CD4-positive, alpha-beta T cell treated with Interleukin-15 for 4 hours (primary cell): ENCODE measurements at regions not wholly inside any gene's neighbourhood (a gene's known extent, or its start where the extent isn't known, plus 50 kb on each side); places are given as distances from the start of the nearest gene placed in this dataset.

Source experiments
- DNase-seq: peaks from one replicate; pipeline ENCODE4 v3.0.0-alpha.2; 2020; ENCODE audit warnings: low spot score

DNA sequence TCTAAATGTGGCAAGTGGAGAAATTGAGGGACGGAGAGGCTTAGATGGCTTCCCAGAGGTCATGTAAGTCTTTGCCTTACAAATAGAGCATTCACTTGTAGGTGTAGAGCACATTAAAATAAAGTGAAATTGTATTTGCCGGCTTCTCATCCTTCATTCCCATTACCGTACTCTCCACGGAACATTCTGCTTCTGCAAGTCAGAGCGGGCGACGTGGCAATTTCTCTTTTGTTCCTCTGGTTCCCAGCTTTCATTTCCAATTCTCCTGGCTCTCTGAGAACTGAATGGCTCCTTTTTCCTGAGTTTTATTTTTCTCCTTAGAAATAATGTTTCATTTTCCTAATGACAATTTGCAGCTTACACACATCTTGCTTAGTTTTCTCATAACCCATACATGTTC lies 51.3 kb upstream of the PFKP start:
- no peak for DNase-seq

DNA sequence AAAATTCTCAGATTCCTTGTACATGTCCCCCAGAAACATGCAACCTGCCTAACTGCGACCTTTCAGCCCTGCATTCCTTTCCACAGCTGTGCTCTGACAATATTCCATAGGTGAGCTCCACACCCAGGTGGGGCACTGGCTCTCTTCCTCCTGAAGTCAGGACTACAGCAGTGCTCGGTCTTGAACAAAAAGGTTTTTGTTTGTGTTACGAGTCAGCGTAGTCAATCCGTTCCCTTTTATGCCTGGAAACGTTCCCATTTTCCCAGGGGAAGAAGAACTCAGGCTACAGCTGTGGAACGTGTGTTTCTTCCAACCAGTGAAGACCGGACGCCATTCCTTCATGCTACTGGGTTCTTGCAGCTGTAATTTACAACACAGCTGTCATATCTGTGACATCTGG lies 52.4 kb upstream of the PFKP start:
- DNase-seq, result no peak

DNA sequence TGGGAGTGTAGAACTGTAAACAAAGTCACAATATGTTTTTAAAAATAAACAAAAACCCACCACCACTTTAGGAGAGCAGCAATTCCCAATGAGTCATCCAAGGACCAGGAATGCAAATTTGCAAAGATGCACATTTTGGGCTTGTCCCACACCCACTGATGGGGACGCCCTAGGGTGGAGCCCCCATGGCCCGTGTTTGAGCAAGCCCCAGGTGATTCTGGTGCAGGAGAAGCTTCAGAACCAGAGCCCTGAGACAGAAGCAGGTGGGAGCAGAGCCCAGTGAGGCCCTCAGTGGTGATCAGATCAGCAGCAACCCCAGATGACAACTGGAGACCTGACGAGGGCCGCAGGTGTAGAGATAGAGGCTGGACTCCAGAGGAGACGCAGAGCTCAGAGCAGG lies 55.1 kb upstream of the PFKP start:
- no peak for DNase-seq

DNA sequence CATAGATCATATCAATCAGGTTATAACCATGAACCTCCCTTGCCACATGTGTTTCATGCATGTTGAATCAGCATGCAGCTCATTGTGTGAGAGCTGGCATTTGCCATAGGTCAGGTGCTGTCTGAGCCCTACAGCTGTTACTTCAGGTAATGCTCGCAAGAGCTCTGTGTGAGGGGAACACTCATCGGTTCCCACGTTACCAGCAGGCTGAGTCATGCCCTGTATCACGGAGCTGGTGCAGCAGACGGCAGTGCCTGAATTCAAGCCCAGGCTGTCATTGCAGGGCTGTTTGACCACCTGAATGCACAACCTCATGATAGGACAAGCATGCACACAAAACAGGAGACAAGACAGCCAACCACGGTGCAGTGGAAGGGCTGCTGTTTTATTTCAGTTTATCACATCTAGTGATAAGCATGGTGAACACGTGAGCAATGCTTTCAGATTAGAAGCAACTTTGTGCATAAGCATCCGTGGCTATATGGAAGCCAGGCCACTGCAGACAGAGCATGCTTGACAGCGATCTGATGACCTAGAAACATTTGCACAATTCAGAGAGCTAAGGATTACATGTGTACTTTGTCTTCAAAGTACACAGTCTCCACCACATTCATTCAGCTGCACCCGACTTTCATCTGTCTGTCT lies 56.4 kb upstream of the PFKP start:
- DNase-seq, result no peak

DNA sequence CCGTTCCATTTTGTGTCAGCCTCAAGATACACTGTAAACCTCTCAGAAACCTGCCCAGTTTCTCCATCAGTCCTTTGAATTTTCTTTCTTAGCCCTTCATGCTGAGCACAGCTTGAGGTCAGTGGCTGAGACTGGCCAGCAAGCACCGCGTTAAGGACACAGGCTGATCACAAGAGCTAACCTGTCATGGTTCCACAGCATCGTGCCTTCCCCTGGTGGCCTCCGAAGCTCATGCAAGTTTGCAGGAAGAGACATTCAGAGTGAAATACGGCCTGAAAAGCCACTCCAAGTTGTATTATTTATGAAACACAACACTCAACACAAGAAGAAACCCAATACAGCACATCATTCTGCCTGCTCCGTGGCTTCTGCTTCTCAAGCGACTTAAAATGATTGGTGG lies 57.0 kb upstream of the PFKP start:
- no peak for DNase-seq

DNA sequence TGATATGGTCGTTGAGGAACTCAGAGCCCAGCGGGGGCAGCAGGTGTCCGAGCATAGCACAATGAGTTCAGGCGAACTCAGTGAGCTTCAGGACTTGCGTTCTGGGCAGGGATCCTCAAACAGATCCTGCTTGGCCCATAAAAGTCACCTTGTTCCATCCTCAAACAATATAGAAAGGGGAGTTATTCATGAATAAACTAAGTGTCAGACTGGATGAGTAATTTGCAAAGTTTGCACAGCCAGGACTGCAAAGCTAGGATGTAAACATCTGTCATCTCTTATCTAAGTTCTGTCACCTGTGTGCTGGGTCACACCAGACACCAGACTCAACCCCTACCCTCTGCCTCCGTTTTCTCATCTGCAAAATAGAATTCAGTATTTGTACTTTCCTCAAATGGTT lies 58.0 kb upstream of the PFKP start:
- no peak for DNase-seq

DNA sequence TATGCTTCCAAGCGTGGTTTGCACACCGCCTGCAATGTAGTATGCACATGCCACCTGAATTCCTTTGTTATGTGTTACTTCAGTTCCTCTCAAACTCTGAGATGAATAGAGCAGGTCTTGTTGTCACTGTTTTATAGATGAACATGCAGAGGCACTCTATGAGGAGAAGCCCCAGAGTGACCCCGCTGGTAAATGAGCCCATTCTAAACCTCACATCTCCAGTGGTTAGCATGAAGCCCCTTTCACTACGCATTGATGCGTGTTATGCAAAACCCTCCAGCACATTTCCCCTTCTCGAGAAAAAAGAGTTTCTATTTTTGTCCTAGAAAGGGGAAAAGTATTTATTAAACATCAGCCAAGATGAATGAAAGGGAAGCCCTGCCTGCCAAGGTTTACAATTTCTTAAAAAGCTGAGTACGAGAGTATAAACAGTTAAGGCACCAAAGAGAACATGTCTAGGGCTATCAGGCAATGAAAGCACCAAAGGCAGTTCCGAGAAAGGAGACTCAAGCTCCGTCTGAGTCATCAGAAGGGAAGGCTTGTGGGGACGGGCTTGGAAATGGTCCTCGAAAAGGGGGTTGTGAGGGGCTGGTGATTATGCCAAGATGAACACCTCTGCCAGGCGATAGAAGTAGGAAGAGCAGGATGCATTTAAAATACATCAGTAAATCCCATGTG lies 58.7 kb upstream of the PFKP start:
- no peak for DNase-seq

DNA sequence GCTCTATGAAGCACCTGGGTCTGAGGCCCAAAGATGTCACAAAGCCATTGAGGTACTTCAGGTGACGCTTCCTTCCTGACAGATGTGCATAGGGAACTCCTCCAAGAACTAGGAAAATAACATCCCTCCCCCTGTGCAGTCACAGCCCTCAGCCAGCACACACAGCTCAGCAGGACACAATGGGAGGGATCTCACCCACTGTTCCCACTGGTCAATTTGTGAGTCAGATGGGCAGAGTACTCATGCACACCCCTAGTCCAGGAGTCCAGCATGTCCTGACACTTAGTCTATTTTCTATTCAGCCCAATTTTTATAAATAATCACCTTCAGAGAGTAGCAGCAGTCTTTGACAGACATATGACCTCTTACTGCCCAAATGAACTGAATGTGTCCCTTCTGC lies 60.7 kb upstream of the PFKP start:
- DNase-seq, result no peak

DNA sequence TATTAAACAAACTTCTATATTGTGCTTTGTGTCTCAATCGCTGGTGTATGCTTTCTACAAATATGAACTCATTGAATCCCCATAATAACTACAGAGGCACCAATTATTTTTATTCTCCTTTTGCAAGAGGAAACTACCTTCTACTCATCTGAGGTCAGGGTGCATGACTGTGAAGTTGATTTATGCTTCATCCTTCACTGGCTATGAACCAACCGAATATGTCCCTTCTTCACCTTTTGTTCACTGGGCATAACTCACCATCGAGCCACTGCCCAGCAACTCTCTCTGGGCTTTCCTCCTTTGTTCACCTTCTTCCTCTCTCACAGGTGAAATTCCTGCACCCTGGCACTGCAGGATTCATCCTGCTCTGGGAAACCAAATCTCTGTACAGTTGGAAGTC lies 61.3 kb upstream of the PFKP start:
- no peak for DNase-seq

DNA sequence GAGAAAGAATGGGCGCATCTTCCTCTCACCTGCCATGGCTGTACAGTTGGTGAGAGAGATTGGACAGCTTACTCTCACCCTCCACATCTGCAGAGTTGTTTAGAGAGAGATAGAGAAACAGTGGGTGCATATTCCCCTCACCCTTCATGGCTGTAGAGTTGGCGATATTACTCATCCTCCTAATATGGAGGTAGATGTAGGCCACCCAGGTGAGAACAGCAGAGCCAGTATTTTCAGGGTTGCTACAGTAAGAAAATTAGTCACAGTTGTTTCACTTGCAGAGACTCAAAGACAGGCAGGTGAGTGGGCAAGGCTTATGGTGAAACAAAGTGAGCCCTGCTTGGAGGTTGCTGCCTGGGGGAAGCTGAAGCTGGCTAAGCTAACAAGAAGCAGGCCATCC lies 65.0 kb upstream of the PFKP start:
- DNase-seq, result no peak

DNA sequence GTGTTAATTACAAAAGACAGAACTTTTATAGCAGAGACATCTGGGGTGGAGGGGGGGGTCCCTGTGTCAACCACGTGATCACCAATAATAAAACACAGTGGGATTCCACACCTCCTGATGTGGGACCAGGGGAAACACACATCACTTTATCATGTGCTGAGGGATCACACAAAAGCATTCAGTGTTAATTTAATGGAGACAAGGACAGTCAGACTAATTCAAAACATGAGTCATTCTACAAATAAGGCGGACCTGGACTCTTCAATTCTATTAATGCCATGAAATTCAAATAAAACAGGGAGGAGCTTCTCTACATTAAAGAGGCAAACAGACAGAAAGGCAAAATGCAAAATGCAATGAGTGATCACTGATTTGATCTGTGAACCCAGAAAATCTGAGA lies 67.3 kb upstream of the PFKP start:
- DNase-seq, result no peak

DNA sequence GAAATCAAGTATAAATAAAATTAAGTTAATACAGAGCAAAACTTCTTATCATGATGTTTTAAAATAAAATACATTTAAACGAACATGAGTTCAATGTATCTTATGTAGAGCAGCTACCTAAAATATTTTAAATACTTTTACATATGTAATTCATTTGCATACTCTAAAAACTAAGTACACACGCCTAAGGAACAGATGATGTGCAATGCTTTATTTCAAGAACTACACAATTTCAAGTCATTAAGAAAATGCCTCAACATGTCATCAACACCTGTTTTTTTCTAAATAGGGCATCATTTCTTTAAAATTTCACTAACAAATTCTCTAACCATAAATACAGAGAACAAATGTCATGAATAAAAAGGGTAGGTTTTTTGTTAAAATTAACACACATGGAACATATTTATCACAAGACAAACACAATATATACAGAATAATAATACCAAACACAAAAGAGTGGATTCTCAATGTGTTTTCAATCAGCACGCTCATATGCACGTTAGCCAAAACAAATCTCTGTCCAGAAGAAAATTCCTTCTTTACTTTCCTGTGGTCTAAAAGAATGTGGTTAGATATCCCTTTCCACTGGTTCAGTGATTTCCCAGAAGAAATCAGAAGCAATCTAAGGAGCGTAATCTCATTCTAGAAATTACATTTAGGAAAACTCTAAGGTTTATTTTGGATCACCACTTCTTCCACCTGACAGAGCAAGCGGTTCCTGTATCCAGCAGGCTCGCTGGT lies 73.0 kb upstream of the PFKP start:
- DNase-seq, result no peak

DNA sequence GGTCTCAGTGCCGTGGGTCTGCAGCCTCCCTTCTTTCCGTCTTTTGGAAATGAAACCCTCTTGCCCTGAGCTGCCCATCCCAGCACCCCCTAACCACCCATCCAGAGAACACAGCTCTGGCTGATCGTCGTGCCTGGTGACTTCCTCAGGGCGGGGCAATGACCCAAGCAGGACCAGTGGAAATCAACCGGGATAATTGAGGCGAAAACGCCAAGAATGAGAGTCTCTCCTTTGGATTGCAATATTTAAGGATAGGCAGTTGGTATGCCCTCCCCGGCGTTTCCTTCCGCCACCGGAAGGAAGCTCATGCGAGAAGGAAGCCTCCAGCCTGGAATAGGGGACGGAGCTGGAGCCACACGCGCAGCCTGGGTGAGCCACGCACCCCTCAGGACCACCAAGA lies 73.7 kb upstream of the PFKP start:
- no peak for DNase-seq

DNA sequence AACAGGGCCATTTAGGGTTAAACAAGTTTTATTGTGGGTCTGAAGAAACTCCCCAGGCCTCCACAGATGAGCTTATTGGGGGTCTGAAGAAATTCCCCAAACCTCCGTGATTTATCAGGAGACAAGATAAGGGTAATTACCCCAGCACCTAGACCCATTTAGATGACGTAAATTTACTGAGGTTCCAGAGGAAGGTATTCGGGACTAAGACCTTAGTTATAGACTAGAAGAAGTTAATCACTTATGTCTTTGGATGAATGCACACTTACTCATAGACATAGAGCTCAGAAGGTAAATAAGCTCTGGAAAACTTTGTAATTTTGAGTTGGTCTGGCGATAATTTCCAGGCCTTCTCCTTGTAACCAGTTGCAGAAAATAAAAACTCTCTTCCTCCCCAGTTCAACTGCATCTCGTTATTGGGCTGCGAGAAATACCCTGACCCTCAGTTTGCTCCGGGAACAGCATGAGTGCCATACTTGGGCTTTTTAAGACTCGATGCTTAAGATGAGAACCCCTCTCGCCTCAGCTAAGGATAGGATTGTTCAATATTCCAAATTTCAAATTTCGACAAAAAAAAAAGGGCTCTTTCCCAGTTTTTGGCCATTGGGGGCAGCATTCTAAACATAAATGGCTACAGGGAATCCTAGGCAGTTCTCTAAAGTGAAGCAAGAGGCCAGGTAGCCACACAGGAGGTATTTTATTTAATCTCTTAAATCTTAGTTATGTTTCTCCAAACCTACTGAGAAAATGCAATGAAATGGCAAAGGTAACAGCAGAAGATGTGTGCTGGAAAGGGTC lies 74.7 kb upstream of the PFKP start:
- no peak for DNase-seq

DNA sequence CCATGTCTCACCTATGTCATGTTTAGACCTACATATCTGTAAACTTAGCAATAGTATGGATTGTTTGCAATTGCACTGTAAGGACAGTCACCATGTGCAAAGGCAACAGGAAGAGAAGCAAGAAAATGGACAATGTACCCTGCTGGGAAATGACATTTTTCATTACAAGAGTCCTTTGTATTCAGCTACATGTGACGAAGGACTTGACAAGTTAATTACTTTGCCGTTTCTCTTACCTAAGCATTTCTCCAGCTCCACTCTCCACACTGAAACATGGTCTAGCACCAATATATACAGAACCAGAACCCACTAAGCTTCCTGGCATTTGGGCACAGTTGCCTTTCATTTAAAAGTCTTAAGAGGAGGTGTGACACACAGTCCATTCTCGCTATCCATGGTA lies 76.6 kb upstream of the PFKP start:
- no peak for DNase-seq

DNA sequence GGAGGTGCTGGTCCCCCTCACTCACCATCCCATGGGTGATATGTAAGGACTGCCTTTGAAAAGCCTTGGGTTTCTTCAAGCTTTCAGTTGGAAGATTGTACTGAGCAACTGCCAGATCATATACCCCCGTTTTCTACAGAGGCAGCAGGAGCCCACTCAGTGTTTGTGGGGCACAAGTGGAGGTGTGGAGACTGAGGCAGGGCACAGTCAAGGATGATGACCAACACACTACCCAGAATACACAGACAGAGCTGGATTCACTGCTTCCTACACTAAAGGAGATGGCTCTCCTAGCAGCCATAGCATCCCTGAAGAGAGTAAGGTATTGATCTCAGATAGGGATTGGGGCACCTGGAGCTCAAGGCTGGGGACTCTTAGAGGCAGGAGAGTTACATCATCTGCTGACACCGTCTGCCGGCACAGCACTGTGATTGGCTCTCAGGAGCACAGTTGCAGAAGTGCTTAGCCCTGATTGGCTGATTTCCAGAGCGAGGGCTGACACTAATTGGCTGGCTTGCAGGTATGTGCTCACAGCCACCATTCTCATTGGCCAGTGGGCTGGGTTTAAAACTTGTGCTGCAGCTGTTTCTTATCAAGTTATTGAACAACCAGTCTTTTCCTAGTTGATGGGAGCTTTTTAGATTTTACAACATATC lies 77.9 kb upstream of the PFKP start:
- no peak for DNase-seq

DNA sequence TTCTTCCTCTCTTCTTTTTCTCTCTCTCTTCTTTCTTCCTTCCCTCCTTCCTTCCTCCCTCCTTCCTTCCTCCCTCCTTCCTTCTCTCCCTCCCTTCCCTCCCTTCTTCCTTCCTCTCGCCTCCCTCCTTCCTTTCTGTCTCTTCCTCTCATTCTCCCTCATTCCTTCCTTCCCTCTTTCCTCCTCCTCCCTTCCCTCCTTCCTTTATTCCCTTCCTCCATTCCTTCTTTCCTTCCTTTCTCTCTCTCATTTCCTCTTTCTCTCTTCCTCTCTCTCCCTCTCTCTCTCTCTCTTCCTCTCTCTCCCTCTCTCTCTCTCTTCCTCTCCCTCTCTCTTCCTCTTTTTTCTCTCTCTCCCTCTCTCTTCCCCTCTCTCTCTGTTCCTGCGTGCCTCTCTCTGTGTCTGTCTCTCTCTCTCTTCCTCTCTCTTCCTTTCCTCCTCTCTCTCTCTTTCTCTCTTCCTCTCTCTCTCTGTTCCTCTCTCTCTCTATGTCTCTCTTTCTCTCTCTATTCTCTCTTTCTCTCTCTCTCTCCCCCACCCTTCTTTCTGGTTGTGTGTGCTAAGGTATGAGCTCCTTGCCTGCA lies 80.1 kb upstream of the PFKP start:
- DNase-seq, result no peak

DNA sequence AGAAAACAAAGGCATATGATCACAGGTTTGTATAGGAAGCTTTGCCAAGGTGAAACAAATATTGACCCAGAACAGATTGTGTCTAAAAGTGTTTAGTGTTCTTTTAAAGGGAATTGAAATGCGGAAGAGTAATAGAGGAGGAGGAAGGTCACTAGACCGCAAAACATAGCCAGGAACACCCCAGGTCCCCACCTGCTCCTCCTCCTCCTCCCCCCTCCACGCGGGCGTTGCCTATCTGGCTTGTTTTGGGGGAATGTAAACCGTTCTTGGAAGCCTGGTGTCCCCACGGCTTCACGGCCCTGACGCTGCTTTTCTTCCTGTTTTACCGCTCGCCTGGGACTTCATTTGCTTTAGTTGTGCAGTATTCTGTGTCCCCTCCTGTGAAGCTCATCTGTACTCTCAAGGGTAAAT lies 81.0 kb upstream of the PFKP start:
- DNase-seq, result no peak

DNA sequence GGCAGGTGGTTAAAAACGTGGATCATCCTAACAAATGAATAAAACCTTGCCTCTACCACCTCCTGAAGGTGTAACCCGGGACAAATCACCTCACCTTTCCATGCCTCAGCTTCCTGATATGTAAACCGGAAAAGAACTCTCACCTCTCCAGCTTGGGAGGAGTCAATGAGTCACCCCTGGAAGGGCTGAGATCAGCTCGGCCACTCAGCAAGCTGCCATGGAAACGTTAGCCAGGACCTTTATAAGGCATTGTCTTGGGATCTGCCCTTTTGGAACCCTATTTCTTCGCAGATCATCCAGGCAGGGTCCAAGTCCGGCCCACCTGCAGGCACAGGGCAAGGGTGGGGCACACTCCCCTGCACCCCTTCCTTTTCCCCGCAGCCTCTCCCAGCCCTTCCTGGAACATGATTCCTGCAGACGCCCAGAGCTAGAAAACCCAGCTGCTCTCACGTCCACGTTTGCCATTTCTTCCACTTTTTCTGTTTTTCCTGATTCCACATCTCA lies 81.6 kb upstream of the PFKP start:
- no peak for DNase-seq

DNA sequence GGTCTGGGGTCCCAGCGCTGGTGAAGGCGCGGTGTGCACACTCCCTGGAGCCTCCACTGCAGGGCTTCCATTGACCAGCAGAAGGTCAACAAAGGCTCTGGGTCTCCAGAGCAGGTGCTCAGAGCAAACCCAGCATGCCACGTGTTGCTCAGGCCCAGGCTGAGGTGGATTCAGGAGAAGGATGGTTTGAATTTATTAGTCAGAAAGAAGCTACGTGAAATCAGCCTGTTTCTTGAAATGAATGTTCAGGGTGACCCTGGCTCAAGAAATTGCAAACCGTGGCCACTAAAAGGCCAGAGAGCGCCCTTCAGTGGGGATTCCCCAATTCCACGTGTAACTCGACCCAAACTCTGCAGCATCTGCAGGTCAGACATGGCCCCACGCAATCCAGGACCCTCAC lies 82.7 kb upstream of the PFKP start:
- DNase-seq, result no peak

DNA sequence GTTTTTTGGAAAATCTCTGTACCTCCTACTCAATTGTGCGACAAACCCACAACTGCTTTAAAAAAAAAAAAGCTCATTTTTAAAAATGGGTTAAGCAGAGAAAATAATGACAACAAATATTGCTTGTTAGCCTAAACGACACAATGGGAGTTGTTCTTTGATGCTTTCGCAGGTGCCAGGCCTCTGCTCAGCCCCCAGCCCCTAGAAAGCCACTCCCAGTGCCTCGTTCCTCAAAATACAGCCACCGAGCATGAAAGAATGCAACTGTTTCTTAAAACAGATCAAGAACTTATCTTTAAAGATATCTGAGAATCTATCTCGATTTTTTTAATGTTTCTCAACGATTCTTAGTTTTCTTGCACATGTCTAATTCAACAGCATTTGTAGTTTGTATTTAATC lies 85.2 kb upstream of the PFKP start:
- no peak for DNase-seq

DNA sequence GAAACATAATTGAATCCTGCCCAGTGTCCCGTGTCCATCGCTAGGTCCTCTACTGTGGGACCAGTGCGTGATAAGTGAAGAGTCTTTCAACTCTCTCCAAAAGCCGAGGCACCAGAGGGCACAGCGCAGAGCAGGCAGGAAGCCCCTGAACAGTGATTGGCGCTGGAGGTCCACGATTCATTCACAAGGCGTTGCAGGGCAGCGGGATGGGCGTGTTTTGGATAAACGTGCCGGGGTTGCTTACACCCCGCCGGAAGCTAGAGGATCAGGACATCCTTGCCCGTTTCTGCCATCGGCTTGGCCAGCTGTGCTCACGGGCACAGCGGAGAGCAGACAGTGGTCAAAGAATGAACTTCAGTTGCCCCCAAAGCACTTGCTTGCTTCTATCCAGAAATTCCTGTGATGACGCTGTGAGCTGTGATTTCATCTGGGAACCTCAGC lies 86.0 kb upstream of the PFKP start:
- no peak for DNase-seq
